GM18909 (cell line): ENCODE measurements at regions not wholly inside any gene's neighbourhood (a gene's known extent, or its start where the extent isn't known, plus 50 kb on each side); places are given as distances from the start of the nearest gene placed in this dataset.

Source experiments
- ATAC-seq: cut with Tn5 transposase; IDR thresholded peaks from one replicate; pipeline ENCODE4 v1.9.1; 2021; ENCODE audit warnings: mild to moderate bottlenecking; ENCODE audit not compliant: unreplicated experiment, poor library complexity

GRCh38 chr20:40591536-40591935, 97.5 kb downstream of the MAFB start:
- ATAC-seq = no peak

GRCh38 chr20:40591119-40591518, 97.9 kb downstream of the MAFB start:
- no peak for ATAC-seq

- no peak for ATAC-seq
These were observed 99.5 kb downstream of the MAFB start for GRCh38 chr20:40589581-40589980.

GRCh38 chr20:40588891-40589290, 100.1 kb downstream of the MAFB start:
- ATAC-seq = no peak

- ATAC-seq = no peak
These were observed 102.0 kb downstream of the MAFB start for GRCh38 chr20:40587038-40587437.

- ATAC-seq = no peak
These were observed 104.8 kb downstream of the MAFB start for GRCh38 chr20:40584130-40584809.

GRCh38 chr20:40583636-40584035, 105.4 kb downstream of the MAFB start:
- no peak for ATAC-seq

- ATAC-seq = no peak
These were observed 105.8 kb downstream of the MAFB start for GRCh38 chr20:40583205-40583604.

GRCh38 chr20:40582531-40582930, 106.5 kb downstream of the MAFB start:
- ATAC-seq = no peak

GRCh38 chr20:40579701-40580100, 109.3 kb downstream of the MAFB start:
- ATAC-seq = no peak

GRCh38 chr20:40578961-40579360, 110.1 kb downstream of the MAFB start:
- no peak for ATAC-seq

GRCh38 chr20:40575851-40576250, 113.2 kb downstream of the MAFB start:
- no peak for ATAC-seq

GRCh38 chr20:40572251-40572650, 116.8 kb downstream of the MAFB start:
- no peak for ATAC-seq

GRCh38 chr20:40571639-40572038, 117.4 kb downstream of the MAFB start:
- no peak for ATAC-seq

GRCh38 chr20:40568200-40568599, 120.8 kb downstream of the MAFB start:
- ATAC-seq = no peak

GRCh38 chr20:40565682-40566040, 123.4 kb downstream of the MAFB start:
- ATAC-seq = no peak

GRCh38 chr20:40565001-40565681, 123.9 kb downstream of the MAFB start:
- no peak for ATAC-seq

- ATAC-seq = no peak
These were observed 125.6 kb downstream of the MAFB start for GRCh38 chr20:40563296-40563950.

- no peak for ATAC-seq
These were observed 127.0 kb downstream of the MAFB start for GRCh38 chr20:40562031-40562430.

- no peak for ATAC-seq
These were observed 127.8 kb downstream of the MAFB start for GRCh38 chr20:40561187-40561586.

- no peak for ATAC-seq
These were observed 130.8 kb downstream of the MAFB start for GRCh38 chr20:40558212-40558611.

GRCh38 chr20:40551125-40551530, 137.9 kb downstream of the MAFB start:
- no peak for ATAC-seq
